ENCODE measurements at regions not wholly inside any gene's neighbourhood (a gene's known extent, or its start where the extent isn't known, plus 50 kb on each side); places are given as distances from the start of the nearest gene placed in this dataset.
"Not testable (repeated sequence)": the region's sequence is repeated elsewhere in the genome, so short reads cannot be mapped to it uniquely, and the experiment has no call there.

DNA sequence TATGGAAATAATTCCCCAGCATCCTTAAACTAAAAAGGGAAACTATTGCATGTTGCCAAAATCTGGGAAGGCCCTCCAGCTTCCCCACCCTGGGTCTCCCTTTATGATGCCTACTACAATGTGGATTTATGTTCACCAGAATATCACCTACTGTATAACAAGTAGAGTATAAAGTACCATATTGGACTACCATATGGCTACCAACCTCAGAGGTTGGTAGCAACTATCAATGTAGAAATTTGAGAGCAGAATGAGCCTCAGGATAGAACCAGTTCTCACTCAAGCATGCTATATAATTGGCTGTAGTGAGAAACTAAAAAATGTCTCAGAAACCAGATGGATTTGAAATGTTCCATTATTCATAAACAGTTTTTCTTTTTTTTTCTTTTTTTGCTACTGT lies 918.4 kb downstream of the MCTP2 start:
- Histone ChIP-seq H3K9me3 (ENCODE audit: control insufficient read depth in 2 of 2, low read length in 2 of 2) (no peaks in the 10 kb centered on the region), H3K9ac (ENCODE audit: low read length in 2 of 2) (no peak overlapping the region), H3K27me3 (ENCODE audit: control insufficient read depth in 1 of 2, insufficient read depth in 2 of 2, low read length in 2 of 2) (no peaks in the 10 kb centered on the region), H3K4me1 (ENCODE audit: control insufficient read depth, insufficient read depth, low read length) (no peaks in the 10 kb centered on the region), H3K27ac (ENCODE audit: low read length) (no peak overlapping the region), H3K4me3 (ENCODE audit: low read length in 2 of 2) (no peak overlapping the region), H3K36me3 (ENCODE audit: control insufficient read depth in 2 of 2, insufficient read depth in 2 of 2, low read length in 2 of 2) (no peaks in the 10 kb centered on the region)

DNA sequence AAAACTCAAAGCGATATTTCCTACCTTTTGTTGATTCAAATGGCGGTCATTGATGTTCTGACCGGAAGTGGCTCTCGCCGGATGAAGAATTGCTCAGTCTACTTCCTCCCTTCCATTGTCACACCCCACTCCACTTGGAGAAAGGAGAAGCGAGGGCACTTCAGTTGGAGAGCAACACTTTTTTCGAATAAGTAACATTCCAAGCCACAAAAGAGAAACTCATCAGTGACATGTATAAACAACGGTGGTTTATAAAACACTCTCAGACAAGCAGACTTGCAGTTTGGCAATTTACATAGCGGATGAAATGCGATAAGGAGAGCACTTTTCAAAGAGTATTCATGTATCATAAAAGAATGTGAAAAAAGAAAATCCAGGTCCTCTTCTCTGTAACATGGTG lies 919.1 kb downstream of the MCTP2 start:
- Histone ChIP-seq H3K9ac (ENCODE audit: low read length in 2 of 2) (no peak overlapping the region), H3K36me3 (ENCODE audit: control insufficient read depth in 2 of 2, insufficient read depth in 2 of 2, low read length in 2 of 2) (no peaks in the 10 kb centered on the region), H3K9me3 (ENCODE audit: control insufficient read depth in 2 of 2, low read length in 2 of 2) (no peaks in the 10 kb centered on the region), H3K27ac (ENCODE audit: low read length) (no peak overlapping the region), H3K27me3 (ENCODE audit: control insufficient read depth in 1 of 2, insufficient read depth in 2 of 2, low read length in 2 of 2) (no peaks in the 10 kb centered on the region), H3K4me3 (ENCODE audit: low read length in 2 of 2) (no peak overlapping the region), H3K4me1 (ENCODE audit: control insufficient read depth, insufficient read depth, low read length) (no peaks in the 10 kb centered on the region)

DNA sequence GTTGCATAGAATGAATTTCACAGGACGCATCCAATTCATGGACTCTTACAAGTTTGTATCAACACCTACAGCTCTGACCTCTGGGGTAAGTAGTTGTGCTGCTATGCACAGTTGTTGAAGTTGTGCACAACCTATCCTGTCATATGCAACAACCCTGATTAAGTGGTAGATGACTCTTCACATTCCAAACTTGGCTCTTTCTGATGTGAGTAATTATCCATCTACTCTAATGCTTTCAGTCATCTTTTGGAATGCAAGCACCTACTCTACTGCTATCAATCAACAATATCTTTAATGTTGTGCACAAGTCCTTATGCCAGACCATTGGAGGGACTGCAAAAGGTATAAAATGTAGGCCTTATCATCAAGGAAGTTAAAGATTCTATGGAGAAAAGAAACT lies 921.4 kb downstream of the MCTP2 start:
- Histone ChIP-seq H3K27ac (ENCODE audit: low read length) (no peak overlapping the region), H3K9me3 (ENCODE audit: control insufficient read depth in 2 of 2, low read length in 2 of 2) (no peaks in the 10 kb centered on the region), H3K4me1 (ENCODE audit: control insufficient read depth, insufficient read depth, low read length) (no peaks in the 10 kb centered on the region), H3K27me3 (ENCODE audit: control insufficient read depth in 1 of 2, insufficient read depth in 2 of 2, low read length in 2 of 2) (no peaks in the 10 kb centered on the region), H3K9ac (ENCODE audit: low read length in 2 of 2) (no peak overlapping the region), H3K36me3 (ENCODE audit: control insufficient read depth in 2 of 2, insufficient read depth in 2 of 2, low read length in 2 of 2) (no peaks in the 10 kb centered on the region), H3K4me3 (ENCODE audit: low read length in 2 of 2) (no peak overlapping the region)

DNA sequence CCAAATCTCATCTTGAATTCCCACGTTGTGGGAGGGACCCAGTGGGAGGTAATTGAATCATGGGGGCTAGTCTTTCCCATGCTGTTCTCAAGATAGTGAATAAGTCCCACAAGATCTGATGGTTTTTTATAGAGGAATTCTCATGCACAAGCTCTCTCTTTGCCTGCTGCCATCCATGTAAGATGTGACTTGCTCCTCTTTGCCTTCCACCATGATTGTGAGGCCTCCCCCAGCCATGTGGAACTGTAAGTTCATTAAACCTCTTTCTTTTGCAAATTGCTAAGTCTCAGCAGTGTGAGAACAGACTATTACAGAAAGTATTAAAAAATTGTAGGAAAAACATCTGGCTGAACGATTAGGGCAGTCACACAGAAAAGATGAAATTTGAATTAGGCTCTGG lies 921.8 kb downstream of the MCTP2 start:
- not testable (repeated sequence) for H3K4me1 ChIP-seq (ENCODE audit: control insufficient read depth, insufficient read depth, low read length); H3K9ac ChIP-seq (ENCODE audit: low read length in 2 of 2); H3K9me3 ChIP-seq (ENCODE audit: control insufficient read depth in 2 of 2, low read length in 2 of 2); H3K27ac ChIP-seq (ENCODE audit: low read length); H3K27me3 ChIP-seq (ENCODE audit: control insufficient read depth in 1 of 2, insufficient read depth in 2 of 2, low read length in 2 of 2); H3K4me3 ChIP-seq (ENCODE audit: low read length in 2 of 2); H3K36me3 ChIP-seq (ENCODE audit: control insufficient read depth in 2 of 2, insufficient read depth in 2 of 2, low read length in 2 of 2)

DNA sequence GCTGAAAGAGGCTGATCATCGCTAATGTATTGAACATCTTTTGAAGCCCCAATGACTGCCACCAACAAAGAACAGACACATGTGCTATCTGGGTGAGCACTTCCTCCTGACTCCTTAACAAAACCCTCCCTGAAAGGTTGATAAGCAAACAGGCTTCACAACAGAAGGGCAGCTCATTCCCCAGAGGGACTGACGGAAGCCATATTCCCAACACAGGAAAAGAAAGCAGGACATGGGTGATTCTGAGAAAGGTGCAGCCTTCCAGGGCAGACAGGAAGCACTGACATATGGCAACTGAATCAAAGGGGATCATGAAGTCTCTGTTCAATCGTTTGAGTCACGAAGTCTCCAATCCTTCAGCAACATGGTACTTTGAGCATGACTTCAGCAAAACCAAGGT lies 929.0 kb downstream of the MCTP2 start:
- Histone ChIP-seq H3K27me3 (ENCODE audit: control insufficient read depth in 1 of 2, insufficient read depth in 2 of 2, low read length in 2 of 2) (no peaks in the 10 kb centered on the region), H3K9me3 (ENCODE audit: control insufficient read depth in 2 of 2, low read length in 2 of 2) (no peaks in the 10 kb centered on the region), H3K4me3 (ENCODE audit: low read length in 2 of 2) (no peak overlapping the region), H3K4me1 (ENCODE audit: control insufficient read depth, insufficient read depth, low read length) (no peaks in the 10 kb centered on the region), H3K27ac (ENCODE audit: low read length) (no peak overlapping the region), H3K36me3 (ENCODE audit: control insufficient read depth in 2 of 2, insufficient read depth in 2 of 2, low read length in 2 of 2) (no peaks in the 10 kb centered on the region), H3K9ac (ENCODE audit: low read length in 2 of 2) (no peak overlapping the region)

DNA sequence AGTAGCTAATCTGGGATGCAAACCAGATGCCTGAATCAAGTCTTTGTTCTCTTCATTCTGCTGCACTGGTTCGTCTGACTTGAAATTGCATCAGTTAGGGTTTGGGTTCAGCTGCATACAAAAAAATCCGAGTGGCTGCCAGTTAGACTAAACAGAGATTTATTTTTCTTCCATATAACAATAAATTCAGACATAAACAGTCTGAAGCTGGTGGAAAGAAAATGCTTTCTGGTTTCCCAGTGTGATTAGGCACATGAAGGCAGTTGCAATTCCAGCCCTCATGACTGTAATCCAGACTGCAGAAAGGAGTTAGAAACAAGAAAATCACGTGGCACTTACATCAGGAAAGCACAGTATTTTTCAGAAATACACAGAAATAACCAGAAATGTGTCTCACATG lies 930.7 kb downstream of the MCTP2 start:
- Histone ChIP-seq H3K36me3 (ENCODE audit: control insufficient read depth in 2 of 2, insufficient read depth in 2 of 2, low read length in 2 of 2) (no peaks in the 10 kb centered on the region), H3K27me3 (ENCODE audit: control insufficient read depth in 1 of 2, insufficient read depth in 2 of 2, low read length in 2 of 2) (no peaks in the 10 kb centered on the region), H3K27ac (ENCODE audit: low read length) (no peak overlapping the region), H3K9me3 (ENCODE audit: control insufficient read depth in 2 of 2, low read length in 2 of 2) (peaks cover 0 to 3% of the 10 kb centered on the region in 2 donors), H3K4me1 (ENCODE audit: control insufficient read depth, insufficient read depth, low read length) (no peaks in the 10 kb centered on the region), H3K9ac (ENCODE audit: low read length in 2 of 2) (no peak overlapping the region), H3K4me3 (ENCODE audit: low read length in 2 of 2) (no peak overlapping the region)

DNA sequence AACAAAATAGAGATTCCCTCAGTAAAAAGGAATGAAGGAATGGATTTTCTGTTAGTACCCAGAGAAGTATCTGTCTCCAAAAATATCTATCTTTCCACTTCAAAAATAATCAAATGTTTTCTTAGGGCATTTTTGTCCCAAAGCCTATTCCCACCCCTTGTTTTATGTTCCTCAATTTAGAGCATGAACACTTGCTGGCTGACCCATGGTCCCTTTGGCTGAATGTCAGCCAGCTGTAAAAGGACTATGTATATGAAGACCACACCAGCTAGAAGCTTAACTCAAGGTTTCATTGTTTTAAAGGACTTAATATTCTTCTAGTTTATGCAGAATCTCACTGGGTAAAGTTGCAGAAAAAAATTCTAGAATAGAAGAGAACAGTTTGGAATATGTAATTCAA lies 931.2 kb downstream of the MCTP2 start:
- no peaks in the 10 kb centered on the region for H3K36me3 ChIP-seq (ENCODE audit: control insufficient read depth in 2 of 2, insufficient read depth in 2 of 2, low read length in 2 of 2)
- no peak overlapping the region for H3K4me3 ChIP-seq (ENCODE audit: low read length in 2 of 2)
- H3K4me1 ChIP-seq (ENCODE audit: control insufficient read depth, insufficient read depth, low read length): no peaks in the 10 kb centered on the region
- H3K27ac ChIP-seq (ENCODE audit: low read length): no peak overlapping the region
- H3K9me3 ChIP-seq (ENCODE audit: control insufficient read depth in 2 of 2, low read length in 2 of 2): peaks cover 0 to 3% of the 10 kb centered on the region in 2 donors
- no peak overlapping the region for H3K9ac ChIP-seq (ENCODE audit: low read length in 2 of 2)
- H3K27me3 ChIP-seq (ENCODE audit: control insufficient read depth in 1 of 2, insufficient read depth in 2 of 2, low read length in 2 of 2): no peaks in the 10 kb centered on the region

DNA sequence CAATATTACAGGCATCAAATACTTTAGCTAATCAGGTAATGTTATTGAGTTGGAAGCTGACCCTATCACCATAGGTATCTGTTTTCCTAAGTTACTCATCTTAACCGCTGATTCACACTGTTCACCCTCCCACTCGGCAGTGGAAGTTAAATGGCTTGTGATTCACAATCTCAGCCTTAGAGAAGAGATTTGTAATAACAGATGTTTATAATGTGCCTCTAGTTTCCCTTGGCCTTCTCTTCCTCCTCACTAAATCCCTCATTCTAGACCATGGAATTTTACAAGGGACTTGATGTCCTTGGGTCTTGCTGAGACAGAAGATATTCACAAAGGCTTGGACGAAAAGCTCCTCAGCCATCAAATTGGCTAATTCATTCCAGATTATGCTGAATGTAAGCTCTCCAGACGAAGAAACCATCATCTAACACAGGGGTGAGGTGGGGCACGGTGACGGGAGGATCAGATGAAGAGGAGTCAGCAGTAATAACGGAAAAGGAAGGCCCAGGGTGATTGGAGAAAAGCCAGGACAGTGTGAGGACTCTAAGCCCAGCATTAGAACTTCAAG lies 931.7 kb downstream of the MCTP2 start:
- Histone ChIP-seq H3K4me1 (ENCODE audit: control insufficient read depth, insufficient read depth, low read length) (no peaks in the 10 kb centered on the region), H3K9ac (ENCODE audit: low read length in 2 of 2) (no peak overlapping the region), H3K4me3 (ENCODE audit: low read length in 2 of 2) (no peak overlapping the region), H3K27me3 (ENCODE audit: control insufficient read depth in 1 of 2, insufficient read depth in 2 of 2, low read length in 2 of 2) (no peaks in the 10 kb centered on the region), H3K9me3 (ENCODE audit: control insufficient read depth in 2 of 2, low read length in 2 of 2) (peaks cover 0 to 3% of the 10 kb centered on the region in 2 donors), H3K27ac (ENCODE audit: low read length) (no peak overlapping the region), H3K36me3 (ENCODE audit: control insufficient read depth in 2 of 2, insufficient read depth in 2 of 2, low read length in 2 of 2) (no peaks in the 10 kb centered on the region)

DNA sequence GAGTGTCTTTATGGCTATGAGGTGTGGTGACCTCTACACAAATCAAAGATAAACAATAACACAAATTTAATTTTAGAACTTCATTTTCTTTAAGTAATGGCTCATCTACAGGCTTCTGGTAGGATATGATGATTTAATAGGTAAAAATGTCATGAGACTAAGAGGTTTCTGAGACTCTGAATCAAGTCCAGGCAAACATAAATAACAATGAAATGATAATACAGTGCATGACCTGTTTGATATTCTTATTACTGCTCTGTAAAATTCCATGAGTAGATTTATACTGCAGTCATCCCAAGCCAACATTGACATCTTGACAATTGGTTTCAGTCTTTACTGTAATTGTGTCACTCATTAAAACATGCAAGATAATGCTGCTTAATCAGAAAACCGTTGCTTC lies 936.8 kb downstream of the MCTP2 start:
- no peak overlapping the region for H3K4me3 ChIP-seq (ENCODE audit: low read length in 2 of 2)
- no peak overlapping the region for H3K27ac ChIP-seq (ENCODE audit: low read length)
- H3K9ac ChIP-seq (ENCODE audit: low read length in 2 of 2): no peak overlapping the region
- no peaks in the 10 kb centered on the region for H3K36me3 ChIP-seq (ENCODE audit: control insufficient read depth in 2 of 2, insufficient read depth in 2 of 2, low read length in 2 of 2)
- no peaks in the 10 kb centered on the region for H3K4me1 ChIP-seq (ENCODE audit: control insufficient read depth, insufficient read depth, low read length)
- peaks cover 0 to 3% of the 10 kb centered on the region in 2 donors for H3K9me3 ChIP-seq (ENCODE audit: control insufficient read depth in 2 of 2, low read length in 2 of 2)
- H3K27me3 ChIP-seq (ENCODE audit: control insufficient read depth in 1 of 2, insufficient read depth in 2 of 2, low read length in 2 of 2): no peaks in the 10 kb centered on the region

DNA sequence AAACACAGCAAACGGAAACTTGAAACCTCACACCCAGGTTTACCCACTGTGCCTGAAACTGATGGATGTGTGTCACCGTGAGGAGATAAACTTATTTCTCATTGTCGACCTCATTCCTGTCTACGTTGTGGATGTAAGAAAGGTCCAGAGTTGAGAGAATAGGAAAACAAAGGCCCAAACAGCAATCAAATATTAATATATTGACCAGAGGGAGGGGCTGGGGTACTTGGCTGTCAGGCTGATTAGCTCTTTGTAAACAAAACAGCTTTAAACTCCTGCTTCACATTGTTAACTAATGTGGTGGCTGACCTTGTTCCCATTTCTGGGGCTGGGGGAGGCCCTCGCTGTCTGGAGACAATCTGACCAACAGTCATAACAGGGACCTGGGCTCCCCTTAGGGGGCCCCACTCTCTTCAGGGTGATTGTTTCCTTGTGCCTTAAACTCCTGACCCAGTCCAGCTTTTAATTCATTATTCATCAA lies 937.6 kb downstream of the MCTP2 start:
- no peak overlapping the region for H3K9ac ChIP-seq (ENCODE audit: low read length in 2 of 2)
- no peaks in the 10 kb centered on the region for H3K36me3 ChIP-seq (ENCODE audit: control insufficient read depth in 2 of 2, insufficient read depth in 2 of 2, low read length in 2 of 2)
- H3K27me3 ChIP-seq (ENCODE audit: control insufficient read depth in 1 of 2, insufficient read depth in 2 of 2, low read length in 2 of 2): no peaks in the 10 kb centered on the region
- H3K9me3 ChIP-seq (ENCODE audit: control insufficient read depth in 2 of 2, low read length in 2 of 2): peaks cover 0 to 3% of the 10 kb centered on the region in 2 donors
- no peak overlapping the region for H3K27ac ChIP-seq (ENCODE audit: low read length)
- H3K4me3 ChIP-seq (ENCODE audit: low read length in 2 of 2): no peak overlapping the region
- H3K4me1 ChIP-seq (ENCODE audit: control insufficient read depth, insufficient read depth, low read length): no peaks in the 10 kb centered on the region

DNA sequence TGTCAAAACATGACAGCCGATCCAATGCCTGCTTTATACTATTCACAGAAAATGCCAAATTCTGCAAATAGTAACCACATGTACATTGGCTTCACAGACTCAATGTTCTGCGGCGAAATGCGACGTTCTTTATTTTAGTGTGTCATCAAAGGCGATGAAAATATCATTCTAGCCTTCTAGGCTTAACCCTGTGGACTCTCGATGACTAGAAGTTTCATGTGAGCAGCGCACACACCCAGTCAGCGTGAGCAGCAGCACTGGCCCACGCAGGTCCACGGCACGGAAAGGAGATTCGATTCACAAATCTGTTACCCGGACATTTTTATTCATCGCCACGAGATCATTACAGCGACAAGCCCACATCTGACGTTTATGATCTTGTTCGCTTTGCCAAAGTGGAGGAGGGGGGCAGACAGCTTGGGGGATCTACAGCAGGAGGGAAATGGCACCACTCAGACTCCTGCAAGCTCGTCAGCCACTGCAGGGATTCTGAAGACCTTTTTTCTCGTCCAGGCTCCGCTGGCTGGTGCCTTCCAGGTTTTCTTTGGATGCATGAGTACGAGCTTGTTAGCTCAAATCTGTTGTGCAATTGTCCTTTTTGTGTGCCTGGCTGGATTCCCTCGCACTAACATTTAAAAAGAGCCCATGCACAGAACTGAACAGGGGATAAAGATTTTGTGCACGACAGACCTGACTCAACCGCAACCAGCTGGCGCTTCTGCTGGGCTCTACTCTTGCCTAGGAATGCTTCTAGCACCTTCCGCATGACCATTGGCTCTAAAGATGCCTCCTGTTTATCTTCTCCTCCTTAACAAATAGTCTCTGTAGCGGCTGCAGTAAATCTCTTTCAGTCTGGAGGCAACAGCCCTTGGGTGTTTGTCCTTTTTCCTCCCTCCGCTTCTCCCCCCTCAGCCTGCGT lies 938.4 kb downstream of the MCTP2 start:
- Histone ChIP-seq H3K36me3 (ENCODE audit: control insufficient read depth in 2 of 2, insufficient read depth in 2 of 2, low read length in 2 of 2) (no peaks in the 10 kb centered on the region), H3K27me3 (ENCODE audit: control insufficient read depth in 1 of 2, insufficient read depth in 2 of 2, low read length in 2 of 2) (no peaks in the 10 kb centered on the region), H3K4me3 (ENCODE audit: low read length in 2 of 2) (peak overlapping the region in 1 of 2 donors; percentile 48), H3K4me1 (ENCODE audit: control insufficient read depth, insufficient read depth, low read length) (no peaks in the 10 kb centered on the region), H3K9me3 (ENCODE audit: control insufficient read depth in 2 of 2, low read length in 2 of 2) (peaks cover 0 to 3% of the 10 kb centered on the region in 2 donors), H3K27ac (ENCODE audit: low read length) (no peak overlapping the region), H3K9ac (ENCODE audit: low read length in 2 of 2) (no peak overlapping the region)
